CD4-positive, alpha-beta T cell treated with Interleukin-21 for 1 hour (primary cell): ENCODE measurements at regions not wholly inside any gene's neighbourhood (a gene's known extent, or its start where the extent isn't known, plus 50 kb on each side); places are given as distances from the start of the nearest gene placed in this dataset.

ENCODE experiments used
- DNase-seq: peaks from one replicate; pipeline ENCODE4 v3.0.0-alpha.2; 2020

GRCh38 chr5:167965710-167966109, 325.7 kb upstream of the WWC1 start:
- DNase-seq = no peak

GRCh38 chr5:167966979-167967378, 324.5 kb upstream of the WWC1 start:
- no peak for DNase-seq

- DNase-seq = no peak
Observed at GRCh38 chr5:167967494-167968177, 323.8 kb upstream of the WWC1 start.

GRCh38 chr5:167968837-167969236, 322.6 kb upstream of the WWC1 start:
- DNase-seq = no peak

GRCh38 chr5:167969998-167970397, 321.4 kb upstream of the WWC1 start:
- no peak for DNase-seq

- DNase-seq = no peak
Observed at GRCh38 chr5:167971706-167972105, 319.7 kb upstream of the WWC1 start.

GRCh38 chr5:167973126-167973525, 318.3 kb upstream of the WWC1 start:
- no peak for DNase-seq

- DNase-seq = no peak
Observed at GRCh38 chr5:167984951-167985350, 306.5 kb upstream of the WWC1 start.

- DNase-seq = no peak
Observed at GRCh38 chr5:167985373-167985772, 306.1 kb upstream of the WWC1 start.

GRCh38 chr5:167987490-167988280, 303.8 kb upstream of the WWC1 start:
- DNase-seq = no peak

GRCh38 chr5:167992868-167993267, 298.6 kb upstream of the WWC1 start:
- no peak for DNase-seq

GRCh38 chr5:167993771-167994170, 297.7 kb upstream of the WWC1 start:
- no peak for DNase-seq

GRCh38 chr5:167995844-167996425, 295.5 kb upstream of the WWC1 start:
- DNase-seq = no peak

- DNase-seq = no peak
Observed at GRCh38 chr5:167998148-167998767, 293.2 kb upstream of the WWC1 start.

GRCh38 chr5:167999182-167999581, 292.3 kb upstream of the WWC1 start:
- no peak for DNase-seq

- no peak for DNase-seq
Observed at GRCh38 chr5:168001318-168001717, 290.1 kb upstream of the WWC1 start.

- no peak for DNase-seq
Observed at GRCh38 chr5:168002116-168002515, 289.3 kb upstream of the WWC1 start.

GRCh38 chr5:168005093-168005492, 286.4 kb upstream of the WWC1 start:
- DNase-seq = no peak

- no peak for DNase-seq
Observed at GRCh38 chr5:168005936-168006335, 285.5 kb upstream of the WWC1 start.

- no peak for DNase-seq
Observed at GRCh38 chr5:168006456-168007130, 284.9 kb upstream of the WWC1 start.

- no peak for DNase-seq
Observed at GRCh38 chr5:168007286-168007685, 284.2 kb upstream of the WWC1 start.

- no peak for DNase-seq
Observed at GRCh38 chr5:168008555-168008954, 282.9 kb upstream of the WWC1 start.

- DNase-seq = no peak
Observed at GRCh38 chr5:168011096-168011495, 280.3 kb upstream of the WWC1 start.
